Hepatocyte (in vitro differentiated cells): ENCODE measurements at regions not wholly inside any gene's neighbourhood (a gene's known extent, or its start where the extent isn't known, plus 50 kb on each side); places are given as distances from the start of the nearest gene placed in this dataset.

Source experiments
- DNase-seq: peaks from one replicate; pipeline ENCODE4 v3.0.0-alpha.2; 2016; ENCODE audit warnings: low spot score
- H2AFZ ChIP-seq: fragments of 200-600 bp; sonication (generic); 2 replicates; pipeline ENCODE4 v1.6.0; 2016; ENCODE audit warnings: antibody characterized with exemption, mild to moderate bottlenecking
- H3K27ac ChIP-seq: fragments of 200-600 bp; sonication (generic); 2 replicates; pipeline ENCODE4 v1.5.1; 2016; ENCODE audit warnings: mild to moderate bottlenecking
- H3K27me3 ChIP-seq: fragments of 200-600 bp; sonication (generic); 2 replicates; pipeline ENCODE4 v1.6.1; 2016
- H3K36me3 ChIP-seq: fragments of 200-600 bp; sonication (generic); replicated peaks from 2 replicates; pipeline ENCODE4 v1.5.1; 2016; ENCODE audit warnings: low read depth; ENCODE audit not compliant: insufficient read depth
- H3K4me1 ChIP-seq: fragments of 200-600 bp; sonication (generic); 2 replicates; pipeline ENCODE4 v1.5.1; 2016; ENCODE audit warnings: mild to moderate bottlenecking, moderate library complexity; ENCODE audit not compliant: insufficient read depth
- H3K4me2 ChIP-seq: fragments of 200-600 bp; sonication (generic); 2 replicates; pipeline ENCODE4 v1.6.0; 2016
- H3K4me3 ChIP-seq: fragments of 200-600 bp; sonication (generic); 2 replicates; pipeline ENCODE4 v1.5.1; 2016; ENCODE audit warnings: mild to moderate bottlenecking
- H3K79me2 ChIP-seq: fragments of 200-600 bp; sonication (generic); 2 replicates; pipeline ENCODE4 v1.6.0; 2017; ENCODE audit warnings: mild to moderate bottlenecking
- H3K9me2 ChIP-seq: fragments of 200-600 bp; sonication (generic); replicated peaks from 2 replicates; pipeline ENCODE4 v1.6.0; 2017; ENCODE audit warnings: mild to moderate bottlenecking; ENCODE audit not compliant: insufficient read depth
- H3K9me3 ChIP-seq: fragments of 200-600 bp; sonication (generic); 2 replicates; pipeline ENCODE4 v1.5.1; 2016; ENCODE audit warnings: low read depth, mild to moderate bottlenecking
- H4K20me1 ChIP-seq: fragments of 200-600 bp; sonication (generic); 2 replicates; pipeline ENCODE4 v1.6.0; 2016; ENCODE audit warnings: mild to moderate bottlenecking; ENCODE audit not compliant: insufficient read depth, poor library complexity, severe bottlenecking
- EZH2 ChIP-seq: fragments of 200-600 bp; sonication (generic); IDR thresholded peaks from 2 replicates; pipeline ENCODE4 v1.6.1; 2016; ENCODE audit warnings: antibody characterized with exemption, mild to moderate bottlenecking, borderline replicate concordance
- EZH2phosphoT487 ChIP-seq: fragments of 200-600 bp; sonication (generic); IDR thresholded peaks from one replicate; pipeline ENCODE4 v1.6.1; 2018; ENCODE audit warnings: antibody characterized with exemption, mild to moderate bottlenecking, low read depth, moderate library complexity; ENCODE audit not compliant: unreplicated experiment, severe bottlenecking
- WGBS: methylation state at CpG from one replicate; pipeline ENCODE4 v1.1.6; 2016; ENCODE audit warnings: low lambda C conversion rate; ENCODE audit errors: missing lambda C conversion rate; 5-methylcytosine and 5-hydroxymethylcytosine counted together
- TF ChIP-seq, protein P1 (sequence below): fragments of 200-600 bp; sonication (generic); IDR thresholded peaks from 2 replicates; pipeline ENCODE4 v1.5.1; 2016; ENCODE audit warnings: antibody characterized with exemption, mild to moderate bottlenecking; ENCODE audit not compliant: poor library complexity

- Histone ChIP-seq H3K4me2 (no peak overlapping the region), H3K27ac (no peak overlapping the region), H2AFZ (no peak overlapping the region), H3K9me3 (no peaks in the 10 kb centered on the region), H3K9me2 (no peaks in the 10 kb centered on the region), H3K79me2 (no peaks in the 10 kb centered on the region), H3K4me3 (no peak overlapping the region), H3K4me1 (no peaks in the 10 kb centered on the region), H3K27me3 (no peaks in the 10 kb centered on the region), H3K36me3 (no peaks in the 10 kb centered on the region), H4K20me1 (no peaks in the 10 kb centered on the region)
- WGBS = 89% methylated on average over 6 of the region's 6 CpGs
- TF ChIP-seq, protein P1, sequence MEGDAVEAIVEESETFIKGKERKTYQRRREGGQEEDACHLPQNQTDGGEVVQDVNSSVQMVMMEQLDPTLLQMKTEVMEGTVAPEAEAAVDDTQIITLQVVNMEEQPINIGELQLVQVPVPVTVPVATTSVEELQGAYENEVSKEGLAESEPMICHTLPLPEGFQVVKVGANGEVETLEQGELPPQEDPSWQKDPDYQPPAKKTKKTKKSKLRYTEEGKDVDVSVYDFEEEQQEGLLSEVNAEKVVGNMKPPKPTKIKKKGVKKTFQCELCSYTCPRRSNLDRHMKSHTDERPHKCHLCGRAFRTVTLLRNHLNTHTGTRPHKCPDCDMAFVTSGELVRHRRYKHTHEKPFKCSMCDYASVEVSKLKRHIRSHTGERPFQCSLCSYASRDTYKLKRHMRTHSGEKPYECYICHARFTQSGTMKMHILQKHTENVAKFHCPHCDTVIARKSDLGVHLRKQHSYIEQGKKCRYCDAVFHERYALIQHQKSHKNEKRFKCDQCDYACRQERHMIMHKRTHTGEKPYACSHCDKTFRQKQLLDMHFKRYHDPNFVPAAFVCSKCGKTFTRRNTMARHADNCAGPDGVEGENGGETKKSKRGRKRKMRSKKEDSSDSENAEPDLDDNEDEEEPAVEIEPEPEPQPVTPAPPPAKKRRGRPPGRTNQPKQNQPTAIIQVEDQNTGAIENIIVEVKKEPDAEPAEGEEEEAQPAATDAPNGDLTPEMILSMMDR = no peak
- TF ChIP-seq EZH2phosphoT487 (no peak), EZH2 (no peak)
- no peak for DNase-seq
These were observed 329.6 kb upstream of the RSPO3 start for GRCh38 chr6:126788861-126789365.

GRCh38 chr6:126792340-126793085 is 326.0 kb upstream of the RSPO3 start:
- Histone ChIP-seq H3K27ac (no peak overlapping the region), H3K36me3 (no peaks in the 10 kb centered on the region), H3K4me1 (no peaks in the 10 kb centered on the region), H3K79me2 (no peaks in the 10 kb centered on the region), H3K4me3 (no peak overlapping the region), H4K20me1 (no peaks in the 10 kb centered on the region), H2AFZ (no peak overlapping the region), H3K4me2 (no peak overlapping the region), H3K9me3 (no peaks in the 10 kb centered on the region), H3K27me3 (no peaks in the 10 kb centered on the region), H3K9me2 (no peaks in the 10 kb centered on the region)
- WGBS = 87% methylated on average over 5 of the region's 5 CpGs
- DNase-seq = no peak
- TF ChIP-seq EZH2phosphoT487 = no peak
- no peak for TF ChIP-seq EZH2
- TF ChIP-seq, protein P1 = no peak

- Histone ChIP-seq H3K27ac (no peak overlapping the region), H3K9me2 (no peaks in the 10 kb centered on the region), H3K4me3 (no peak overlapping the region), H3K4me2 (no peak overlapping the region), H3K27me3 (no peaks in the 10 kb centered on the region), H2AFZ (no peak overlapping the region), H3K9me3 (no peaks in the 10 kb centered on the region), H3K4me1 (no peaks in the 10 kb centered on the region), H4K20me1 (no peaks in the 10 kb centered on the region), H3K79me2 (no peaks in the 10 kb centered on the region), H3K36me3 (no peaks in the 10 kb centered on the region)
- TF ChIP-seq, protein P1 = no peak
- TF ChIP-seq EZH2phosphoT487 = no peak
- no peak for TF ChIP-seq EZH2
- no peak for DNase-seq
These were observed 323.3 kb upstream of the RSPO3 start for GRCh38 chr6:126795161-126795560.
